Islet of Langerhans (tissue), 1 donor: ENCODE measurements at regions not wholly inside any gene's neighbourhood (a gene's known extent, or its start where the extent isn't known, plus 50 kb on each side); places are given as distances from the start of the nearest gene placed in this dataset.

ENCODE experiments used
- FAIRE-seq: peaks from one replicate; lab custom pipeline; 2011; peaks lifted over from hg19 to GRCh38; lab: Jason Lieb, UNC

DNA sequence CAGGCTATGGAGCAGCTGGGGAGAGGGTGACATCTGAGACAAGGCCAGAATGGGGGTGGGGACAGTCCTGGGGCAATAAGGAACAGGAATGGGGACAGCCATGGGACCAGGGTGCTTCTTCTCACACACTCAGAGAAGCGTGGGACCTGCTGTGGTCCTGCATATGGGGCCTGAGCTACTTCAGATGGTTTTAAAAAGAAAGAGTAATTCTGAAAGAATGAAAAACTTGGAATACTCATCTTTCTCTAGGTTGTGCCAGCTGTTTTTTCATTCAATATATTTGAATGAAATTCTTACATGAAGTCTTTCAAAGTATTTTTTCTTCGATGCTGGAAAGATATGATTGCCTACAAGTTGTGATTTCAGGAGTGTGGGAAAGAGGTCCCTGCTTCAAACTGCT is 227.5 kb upstream of the APCDD1 start:
- FAIRE-seq, result no peak

DNA sequence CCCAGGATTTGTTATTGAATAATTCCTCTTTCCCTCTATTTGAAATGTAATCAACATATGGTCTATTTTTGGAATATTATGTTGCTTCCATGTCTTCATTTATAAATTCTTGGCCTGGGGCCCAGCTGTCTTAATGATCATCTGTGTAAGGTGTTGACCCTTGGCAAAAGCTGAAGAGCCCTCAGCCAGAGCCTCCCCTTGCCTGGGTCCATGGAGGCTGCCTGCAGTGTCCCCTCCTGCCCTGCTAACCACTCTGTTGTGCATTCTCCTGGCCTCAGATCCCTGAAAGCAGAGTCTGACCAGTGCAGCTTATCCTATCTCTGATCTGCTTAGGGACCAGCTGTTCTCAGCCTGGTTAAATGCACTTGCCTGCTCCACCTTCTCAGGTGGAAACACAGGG is 226.1 kb upstream of the APCDD1 start:
- FAIRE-seq, result no peak

DNA sequence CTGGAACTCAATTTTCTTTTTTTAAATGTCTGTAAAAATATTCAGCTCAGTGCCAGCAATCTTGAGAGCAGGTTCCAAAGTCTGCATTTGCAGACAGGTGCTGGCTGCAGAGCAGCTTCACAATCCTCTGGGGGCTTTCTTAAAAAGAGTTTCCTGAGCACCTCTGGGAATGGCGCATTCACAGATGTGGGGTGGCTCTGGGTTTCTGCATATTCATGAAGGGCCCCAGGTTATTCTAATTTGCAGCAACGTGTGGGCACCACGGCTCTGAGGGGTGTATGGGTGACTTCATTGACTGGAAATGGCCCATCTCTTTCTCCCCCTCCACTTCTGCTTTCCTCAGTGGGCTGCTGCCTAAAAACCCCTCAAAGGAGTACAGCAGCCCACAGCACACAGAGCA is 225.0 kb upstream of the APCDD1 start:
- FAIRE-seq, result no peak

DNA sequence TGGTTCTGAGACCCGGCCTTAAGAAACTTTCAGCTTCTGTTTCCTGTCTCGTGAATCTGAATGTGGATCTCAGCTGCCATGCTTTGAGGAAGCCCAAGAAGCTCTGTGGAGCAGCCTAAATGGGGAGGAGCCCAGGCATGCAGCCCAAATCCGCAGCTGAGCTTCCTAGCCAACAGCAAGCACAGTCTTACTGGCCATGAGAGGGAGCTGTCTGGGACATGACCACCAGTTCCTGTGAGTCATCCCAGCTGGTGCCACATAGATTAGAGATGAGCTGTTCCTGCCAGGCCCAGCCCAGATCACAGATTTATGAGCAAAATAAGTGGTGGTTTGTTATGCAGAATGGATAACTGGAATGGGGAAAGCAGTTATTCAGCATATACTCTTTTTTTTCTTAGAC is 224.4 kb upstream of the APCDD1 start:
- no peak for FAIRE-seq

DNA sequence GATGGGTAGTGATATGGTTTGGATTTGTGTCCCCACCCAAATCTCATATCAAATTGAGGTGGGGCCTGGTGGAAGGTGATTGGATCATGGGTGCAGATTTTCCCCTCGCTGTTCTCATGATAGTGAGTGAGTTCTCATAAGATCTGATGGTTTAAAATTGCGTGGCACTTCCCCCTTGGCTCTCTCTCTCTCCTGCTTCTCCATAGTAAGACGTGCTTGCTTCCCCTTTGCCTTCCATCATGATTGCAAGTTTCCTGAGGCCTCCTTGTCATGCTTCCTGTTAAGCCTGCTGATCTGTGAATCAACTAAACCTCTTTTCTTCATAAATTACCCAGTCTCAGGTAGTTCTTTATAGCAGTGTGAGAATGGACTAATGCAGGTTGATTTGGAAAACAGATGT is 223.2 kb upstream of the APCDD1 start:
- FAIRE-seq, result no peak

DNA sequence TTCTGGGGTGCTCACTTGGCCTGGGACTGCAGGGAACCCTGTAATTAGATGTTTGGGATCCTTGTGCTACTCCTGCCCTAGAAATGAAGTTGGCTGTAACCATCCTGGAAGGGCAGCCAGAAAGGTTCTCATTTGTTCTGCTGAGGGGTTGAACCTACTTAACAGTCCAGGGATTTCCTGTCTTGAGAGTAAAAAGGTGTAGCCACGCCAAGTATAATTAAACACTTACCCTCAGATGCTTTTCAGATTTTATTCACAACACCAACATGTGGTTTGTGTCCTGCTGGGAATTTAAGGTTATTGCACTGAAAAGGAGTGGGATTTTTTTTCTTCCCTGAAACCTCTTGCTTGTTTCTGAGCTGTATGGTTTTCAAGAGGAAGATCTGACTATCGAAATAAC is 222.4 kb upstream of the APCDD1 start:
- FAIRE-seq, result no peak

DNA sequence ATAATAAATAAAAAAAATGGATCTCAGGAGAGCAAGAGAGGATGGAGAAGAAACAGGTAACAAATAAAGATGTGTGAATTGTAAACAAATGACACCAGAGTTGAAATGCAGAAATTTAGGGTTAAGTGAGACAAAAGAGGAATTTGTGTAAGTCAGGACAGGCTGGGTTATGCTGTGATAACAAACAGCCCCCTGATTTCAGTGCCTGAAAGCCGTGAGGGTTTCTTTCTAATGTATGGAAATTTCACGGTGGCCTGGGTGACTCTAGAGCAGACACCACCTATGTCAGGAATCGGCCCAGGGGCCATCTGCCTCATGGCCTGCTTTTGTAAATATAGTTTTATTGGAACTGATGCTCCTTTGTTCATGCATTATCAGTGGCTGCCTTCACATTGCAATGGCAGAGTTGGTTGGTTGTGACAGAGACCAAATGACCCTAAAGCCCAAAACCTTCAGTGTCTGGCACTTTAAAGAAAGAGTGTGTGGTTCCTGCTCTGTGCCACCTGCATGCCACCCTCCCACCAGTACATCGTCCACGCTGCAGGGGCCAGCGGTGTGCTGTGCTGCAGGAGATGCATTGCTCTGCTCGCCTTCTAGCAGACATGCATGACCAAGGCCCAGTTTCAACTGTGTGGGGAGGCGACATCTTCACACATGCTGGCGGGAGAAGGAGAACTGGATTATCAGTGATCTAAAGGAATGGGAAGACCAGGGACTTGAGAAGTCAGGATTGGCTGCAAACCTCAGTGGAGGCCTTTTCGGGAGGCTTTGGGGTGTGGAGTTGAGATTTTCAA is 221.2 kb upstream of the APCDD1 start:
- FAIRE-seq, result no peak

DNA sequence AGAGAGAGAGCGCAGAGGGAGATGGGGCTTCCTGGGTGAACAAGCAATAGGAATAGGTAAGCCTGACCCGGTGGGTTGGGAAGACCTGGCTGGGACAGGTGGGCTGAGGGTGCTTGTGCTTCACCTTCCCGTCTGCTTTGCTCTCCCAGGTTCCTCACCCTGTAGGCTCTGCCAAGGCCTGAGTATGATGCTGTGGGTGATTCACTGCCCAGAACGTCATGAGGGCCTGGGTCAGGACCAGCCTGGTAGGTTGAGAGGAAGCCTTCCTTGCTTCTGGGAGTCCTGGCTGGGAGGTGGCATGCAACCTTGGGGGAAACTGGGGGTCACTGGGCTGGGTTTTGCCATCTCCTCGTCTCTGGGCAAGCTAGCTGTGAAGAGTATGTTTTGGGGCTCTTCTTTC is 220.2 kb upstream of the APCDD1 start:
- FAIRE-seq, result no peak

DNA sequence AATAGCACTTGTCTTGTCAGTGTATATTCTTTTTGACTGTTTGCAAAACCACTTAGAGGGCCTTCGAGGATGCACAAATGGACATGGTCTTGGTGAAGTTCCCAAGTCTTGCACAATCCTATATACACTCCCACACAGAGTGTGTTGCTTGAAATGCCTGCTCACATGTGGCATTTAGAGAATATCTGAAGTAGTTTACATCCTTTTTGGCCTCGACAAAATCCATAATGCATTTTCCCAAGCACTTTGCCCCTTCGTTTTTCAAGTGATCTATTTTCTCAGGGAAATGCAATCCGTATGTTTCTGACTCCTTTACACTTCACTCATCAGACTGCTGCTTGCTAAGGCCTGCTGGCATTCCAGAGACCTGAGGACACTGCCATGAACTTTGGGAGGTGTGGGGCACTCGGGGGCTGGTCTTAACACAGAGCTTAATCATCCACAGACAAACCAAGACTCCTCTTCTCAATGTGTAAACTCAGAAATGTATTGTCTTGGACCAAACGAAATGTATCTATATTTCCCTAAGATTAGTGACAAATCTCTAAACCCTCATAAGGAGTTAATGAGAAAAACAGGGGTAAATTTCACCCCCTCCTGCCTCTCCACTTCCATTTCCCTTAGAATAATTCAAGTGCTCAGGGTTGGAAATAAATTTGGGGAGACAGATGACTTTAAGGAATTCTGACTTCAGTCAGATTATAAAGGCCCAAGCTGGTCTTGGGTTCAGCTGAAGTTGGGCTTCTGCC is 219.3 kb upstream of the APCDD1 start:
- no peak for FAIRE-seq

DNA sequence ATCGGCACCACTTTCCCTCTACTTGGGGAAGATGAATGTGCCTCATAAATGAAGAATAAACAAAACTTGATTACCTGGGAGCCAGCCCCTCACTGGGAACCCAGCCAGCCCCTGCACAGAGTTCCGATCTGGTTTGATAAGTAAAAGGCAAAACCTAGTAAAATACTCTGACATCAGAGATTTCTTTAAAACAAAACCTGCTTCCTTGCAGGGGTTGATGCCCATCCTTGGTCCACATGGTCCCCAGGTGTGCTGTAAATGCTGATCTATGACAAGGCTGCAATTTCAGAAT is 218.8 kb upstream of the APCDD1 start:
- no peak for FAIRE-seq

DNA sequence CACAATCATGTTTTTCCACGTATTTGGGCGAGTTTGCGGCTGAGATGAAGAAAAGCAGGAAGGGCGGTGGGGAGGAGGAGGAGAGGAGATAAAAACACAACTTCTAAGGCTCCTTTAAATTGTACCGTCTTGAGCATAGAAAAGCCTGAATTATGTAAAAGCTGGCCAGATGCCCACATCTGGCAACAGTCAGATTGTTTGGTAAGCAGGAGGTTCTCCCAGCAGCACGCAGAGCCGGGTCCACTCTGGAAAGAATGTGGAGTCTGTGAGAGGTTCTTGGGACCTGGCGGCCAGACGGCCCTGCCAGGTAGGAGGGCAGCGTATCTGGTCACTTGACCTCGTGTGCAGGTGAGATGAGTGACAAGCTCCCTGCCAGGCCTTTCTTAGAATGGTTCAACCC is 215.3 kb upstream of the APCDD1 start:
- no peak for FAIRE-seq

DNA sequence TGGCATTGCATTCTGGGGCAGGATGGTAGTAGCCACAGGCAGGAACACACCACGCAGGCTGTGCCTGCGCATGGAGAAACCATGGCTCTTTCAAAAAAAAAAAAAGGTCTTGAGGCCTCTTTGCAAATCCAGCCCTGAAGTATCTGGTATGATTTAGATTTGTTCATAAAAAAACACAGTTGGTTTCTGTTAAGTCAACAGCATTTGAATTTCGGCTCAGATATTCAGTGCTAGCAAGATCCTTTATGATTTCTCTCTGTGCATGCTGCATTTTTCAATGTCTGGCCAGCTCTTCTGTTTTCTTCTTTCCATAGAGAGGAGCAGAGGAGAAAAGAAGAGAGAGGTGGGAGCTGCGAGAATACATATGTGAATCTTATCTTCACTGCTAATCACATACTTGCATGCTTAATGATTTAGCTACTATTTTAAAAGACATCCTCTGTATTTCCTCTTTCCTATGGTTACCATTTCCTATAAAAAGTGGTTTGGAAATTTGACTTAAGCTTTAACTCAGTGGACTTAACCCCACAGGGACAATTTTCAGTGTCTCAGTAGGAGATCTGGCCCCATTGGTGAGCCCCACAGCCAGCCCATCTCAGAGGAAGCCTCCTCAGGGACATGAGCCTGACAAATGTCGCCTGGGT is 214.3 kb upstream of the APCDD1 start:
- no peak for FAIRE-seq

DNA sequence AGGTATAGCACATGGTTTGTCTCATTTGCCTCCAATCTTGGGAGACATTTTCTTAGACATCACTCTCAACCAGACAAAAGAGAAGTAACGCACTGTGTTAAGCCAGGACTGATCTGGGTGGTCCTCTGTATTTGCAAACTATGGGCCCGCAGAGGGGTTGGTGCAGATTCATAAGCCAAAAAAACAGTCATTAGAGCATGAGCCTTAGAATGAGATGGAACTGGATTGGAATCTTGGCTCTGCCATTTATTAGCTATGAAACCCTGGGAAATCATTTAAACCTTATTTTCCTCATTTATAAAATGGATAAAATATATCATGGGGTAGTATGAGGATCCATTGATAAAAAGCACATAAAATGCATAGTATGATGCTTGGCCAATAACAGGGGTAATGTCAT is 213.5 kb upstream of the APCDD1 start:
- no peak for FAIRE-seq

DNA sequence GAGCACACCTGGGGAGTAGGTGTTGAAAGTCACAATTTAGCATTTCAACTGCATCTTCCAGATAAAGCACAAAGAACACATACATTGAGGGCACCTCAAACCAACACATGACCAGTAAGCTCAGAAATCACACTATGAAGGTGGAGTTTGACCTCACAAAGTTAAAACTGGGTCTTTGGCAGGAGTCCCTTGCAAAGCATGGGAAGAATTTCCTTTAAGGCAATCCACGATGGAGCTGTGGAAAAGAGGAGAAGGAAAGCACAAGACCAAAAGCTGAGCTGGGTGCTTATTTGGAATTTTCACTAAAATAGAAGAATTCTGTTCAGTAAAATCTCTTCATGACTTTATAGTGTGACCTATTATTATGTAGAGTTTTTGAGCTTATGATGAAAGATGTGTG is 212.9 kb upstream of the APCDD1 start:
- no peak for FAIRE-seq

DNA sequence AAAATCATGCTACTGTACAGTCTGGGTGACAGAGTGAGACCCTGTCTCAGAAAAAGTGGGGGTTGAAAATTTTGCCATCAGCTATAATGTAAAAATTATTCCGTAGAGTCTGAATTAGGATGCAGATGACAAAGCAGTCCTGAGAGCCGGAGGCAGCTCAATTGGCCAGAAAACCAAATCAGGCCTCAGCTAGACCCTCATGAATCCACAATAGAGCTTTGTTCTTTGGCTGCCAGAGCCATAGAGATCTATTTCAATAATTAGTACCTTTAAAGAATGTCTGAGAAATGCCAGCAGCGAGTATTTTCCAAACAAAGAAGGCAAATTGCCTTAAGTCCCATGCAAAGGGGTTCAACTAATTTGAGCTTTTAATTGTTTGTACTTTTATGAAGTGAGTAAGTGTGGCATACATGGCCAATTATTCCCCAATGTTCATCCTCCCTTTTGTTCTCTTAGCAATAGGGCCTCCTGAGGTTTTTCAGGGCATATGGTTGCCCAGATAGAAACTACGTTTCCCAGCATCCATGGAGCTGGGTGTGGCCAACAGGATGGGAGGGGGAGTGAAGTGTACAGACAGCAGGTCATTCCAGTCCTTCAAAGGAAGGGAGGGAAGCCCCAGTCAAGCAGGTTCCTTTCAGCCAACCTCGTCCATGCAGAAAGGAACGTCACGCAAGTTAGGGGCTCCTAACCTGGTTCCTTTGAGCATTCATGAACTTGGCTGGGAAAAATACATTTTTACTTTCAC is 211.3 kb upstream of the APCDD1 start:
- FAIRE-seq, result no peak

DNA sequence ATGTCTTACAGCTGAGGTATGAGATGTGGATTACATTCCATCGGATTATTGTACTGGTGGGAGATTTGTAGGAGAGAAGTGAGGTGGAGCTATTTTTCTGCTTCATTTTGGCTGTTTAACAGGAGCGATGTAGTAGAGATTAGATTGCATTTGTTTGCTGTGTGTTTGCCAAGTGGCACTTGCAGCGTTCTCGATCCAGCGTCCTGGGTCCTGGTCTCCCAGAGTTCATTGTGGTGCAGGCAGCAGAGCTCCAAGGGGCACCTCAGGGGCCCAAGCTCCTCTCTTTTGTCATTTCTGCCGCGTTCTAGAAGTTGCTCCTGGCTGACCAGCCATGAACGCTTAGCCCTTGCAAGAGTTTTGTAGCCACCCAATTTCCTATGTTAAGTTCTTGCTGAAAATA is 210.1 kb upstream of the APCDD1 start:
- FAIRE-seq, result no peak

DNA sequence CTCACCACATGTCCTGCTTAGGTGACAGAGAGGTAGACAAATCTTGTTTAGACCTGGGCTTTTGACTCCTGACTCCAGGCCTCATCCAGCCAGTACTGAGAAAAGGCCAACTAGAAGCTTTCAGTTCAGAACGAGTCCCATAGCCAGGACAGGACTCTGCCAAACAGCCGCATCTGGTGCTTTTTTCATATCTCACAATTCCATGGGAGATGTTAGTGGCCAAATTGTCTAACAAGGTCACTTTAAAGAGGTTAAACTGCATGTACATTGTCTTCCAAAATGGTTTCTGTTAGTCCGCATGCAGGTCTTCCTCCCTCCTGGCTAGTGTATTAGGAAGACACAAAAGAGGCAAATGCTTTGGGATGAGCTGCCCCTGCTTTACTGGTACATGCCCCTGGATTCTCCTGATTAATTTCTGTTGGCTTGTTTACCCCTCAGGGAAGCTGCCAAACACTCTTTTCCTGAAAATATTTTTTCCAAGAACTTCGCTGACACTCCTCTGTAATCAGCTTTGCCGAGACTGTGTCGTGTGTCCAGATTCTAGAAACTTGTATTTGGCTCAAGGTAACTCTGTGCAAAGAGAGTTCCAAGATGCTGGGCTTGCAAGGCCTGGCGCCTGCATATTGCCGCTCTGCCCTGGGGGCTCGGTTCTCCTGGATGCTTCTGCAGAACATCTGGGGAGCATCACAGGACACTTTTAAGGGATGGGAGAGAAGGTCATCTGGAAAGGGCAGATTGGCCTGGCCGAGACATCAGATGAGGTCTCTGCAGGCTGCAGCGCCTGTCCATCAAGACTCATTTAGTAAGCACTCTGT is 209.2 kb upstream of the APCDD1 start:
- FAIRE-seq, result no peak

DNA sequence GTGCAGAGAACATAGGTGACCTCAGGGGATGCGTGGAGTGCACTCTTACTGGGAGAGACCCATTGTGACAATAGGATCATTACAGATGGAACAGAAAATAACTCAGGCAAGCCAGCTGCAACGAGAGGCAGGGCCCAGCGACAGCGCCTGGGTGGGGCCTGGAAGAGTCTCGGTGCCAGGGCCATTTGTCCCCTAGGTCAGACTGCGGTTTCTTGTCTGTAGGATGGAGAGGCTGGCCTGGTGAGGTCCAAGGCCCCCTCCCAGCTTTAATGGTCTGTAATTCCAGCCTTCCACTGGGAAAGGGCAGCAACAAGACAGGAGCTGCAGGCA is 208.6 kb upstream of the APCDD1 start:
- no peak for FAIRE-seq

DNA sequence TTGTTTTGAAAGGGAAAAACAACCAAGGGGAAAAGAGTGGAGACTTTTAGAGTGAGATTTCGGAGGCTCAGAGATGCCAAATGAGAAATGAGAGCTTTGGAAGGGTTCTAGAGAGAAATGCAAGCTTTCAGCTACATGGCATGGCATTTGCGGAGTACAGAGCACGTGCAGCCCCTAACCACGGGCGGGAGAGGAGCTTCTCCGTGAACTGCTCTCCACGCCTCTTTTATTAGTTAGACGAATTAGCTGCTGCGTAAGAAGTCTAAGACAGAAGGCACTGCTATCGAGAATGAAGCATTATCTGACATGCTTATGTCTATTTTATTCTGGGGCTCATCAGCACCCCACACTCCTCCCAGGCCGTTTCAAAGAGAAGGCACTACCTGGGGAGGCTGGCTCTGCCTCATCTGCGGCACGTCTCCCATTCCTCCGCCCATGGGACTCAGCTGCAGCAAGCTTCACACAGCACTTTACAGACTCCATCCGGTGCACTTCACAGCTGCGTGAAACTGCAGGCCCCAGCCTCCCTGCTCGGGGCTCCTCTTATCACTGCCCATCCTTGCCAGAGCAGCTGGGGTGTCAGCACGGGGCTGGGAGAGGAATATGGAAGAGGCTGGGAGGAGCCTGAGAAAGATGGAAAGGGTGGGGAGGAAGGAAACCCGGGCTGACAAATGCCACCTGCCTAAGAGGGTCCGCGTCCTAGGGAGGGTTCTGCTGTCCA is 207.3 kb upstream of the APCDD1 start:
- no peak for FAIRE-seq

DNA sequence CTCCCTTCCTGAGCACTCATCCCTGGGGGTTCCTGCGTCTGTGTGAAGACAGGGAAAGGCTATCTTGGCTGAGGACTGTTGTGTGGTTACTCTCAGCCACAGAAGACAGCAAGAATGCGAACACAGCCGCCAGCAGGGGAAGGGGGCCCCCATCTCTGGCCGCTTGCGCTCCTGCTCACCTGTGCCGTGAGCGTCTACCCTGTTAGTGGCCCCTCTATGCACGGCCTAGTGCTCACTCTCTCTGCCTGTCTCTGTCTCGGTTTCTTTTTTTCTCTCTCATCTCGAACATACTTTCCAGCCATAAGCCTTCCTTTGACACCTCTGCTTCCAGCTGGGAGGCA is 206.7 kb upstream of the APCDD1 start:
- no peak for FAIRE-seq

DNA sequence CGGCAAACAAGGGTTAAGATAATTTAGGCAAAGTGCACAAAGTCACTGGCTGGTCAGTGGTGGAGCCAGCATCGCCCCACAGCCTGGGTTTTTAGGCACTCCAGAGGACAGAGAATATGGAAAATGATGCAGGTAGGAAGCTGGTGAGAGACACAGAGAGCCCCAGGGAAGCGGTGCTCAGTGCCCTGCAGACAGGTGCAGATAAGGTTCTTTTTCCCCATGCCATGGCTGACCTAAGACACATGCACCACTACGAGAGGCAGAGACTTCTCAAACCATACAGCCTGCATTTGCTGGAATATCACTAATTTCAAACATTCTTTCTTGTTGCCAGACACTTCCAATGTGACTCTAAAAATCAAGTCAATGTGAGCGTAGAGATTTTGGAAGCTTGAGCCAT is 205.7 kb upstream of the APCDD1 start:
- no peak for FAIRE-seq

DNA sequence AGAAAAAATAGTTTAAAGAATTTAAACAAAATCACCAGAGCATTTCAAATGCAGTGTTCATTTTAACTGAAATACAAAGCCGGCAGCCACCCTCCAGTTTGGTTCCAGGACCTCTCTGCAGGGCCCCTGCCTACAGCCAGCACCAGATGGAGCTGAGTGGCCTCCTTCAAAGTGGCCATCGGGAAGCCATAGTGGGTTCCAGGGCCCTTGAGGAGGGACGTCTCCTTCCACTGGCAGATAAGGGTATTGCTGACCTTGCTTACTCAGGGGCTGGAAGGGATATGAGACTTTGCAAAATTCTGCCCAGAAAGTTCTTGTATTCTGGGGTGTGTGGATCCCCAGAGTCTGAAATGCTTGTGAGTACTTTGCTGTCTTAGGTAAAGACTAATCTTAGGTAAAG is 205.2 kb upstream of the APCDD1 start:
- FAIRE-seq, result no peak
